ENCODE measurements at regions not wholly inside any gene's neighbourhood (a gene's known extent, or its start where the extent isn't known, plus 50 kb on each side); places are given as distances from the start of the nearest gene placed in this dataset.

DNA sequence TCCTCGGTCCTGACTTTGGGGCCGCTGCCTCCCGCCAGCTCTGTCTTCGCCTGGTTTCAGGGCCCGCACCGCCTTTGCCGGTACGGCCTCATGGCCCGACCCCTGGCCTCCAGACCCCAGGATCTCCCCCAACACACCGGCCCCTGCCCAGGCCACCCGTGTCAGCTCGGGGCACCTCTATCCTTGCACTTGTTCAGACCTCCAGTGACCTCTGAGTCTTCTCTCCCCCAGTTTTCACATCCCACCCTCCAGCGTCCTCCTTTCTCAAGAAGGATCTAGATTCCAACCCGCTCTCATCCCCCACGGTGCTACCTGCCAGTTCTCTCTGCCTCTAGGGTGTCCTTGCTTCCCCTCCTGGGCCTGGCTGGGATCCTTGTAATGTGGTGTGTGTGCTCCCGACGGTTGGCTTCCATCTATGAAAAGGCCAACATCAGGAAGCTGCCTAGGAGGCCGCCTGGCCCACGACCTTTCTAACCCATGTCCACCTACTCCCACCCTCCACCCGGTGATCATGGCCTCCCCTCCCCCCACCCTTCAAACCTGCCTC lies 61.1 kb downstream of the SPATA31C2 start:
- no peak for DNase-seq

- DNase-seq, result peak; percentile 16
Measured at GRCh38 chr9:88076286-88077070, 61.8 kb downstream of the SPATA31C2 start.

- DNase-seq, result no peak
Measured at GRCh38 chr9:88075966-88076285, 62.3 kb downstream of the SPATA31C2 start.

DNA sequence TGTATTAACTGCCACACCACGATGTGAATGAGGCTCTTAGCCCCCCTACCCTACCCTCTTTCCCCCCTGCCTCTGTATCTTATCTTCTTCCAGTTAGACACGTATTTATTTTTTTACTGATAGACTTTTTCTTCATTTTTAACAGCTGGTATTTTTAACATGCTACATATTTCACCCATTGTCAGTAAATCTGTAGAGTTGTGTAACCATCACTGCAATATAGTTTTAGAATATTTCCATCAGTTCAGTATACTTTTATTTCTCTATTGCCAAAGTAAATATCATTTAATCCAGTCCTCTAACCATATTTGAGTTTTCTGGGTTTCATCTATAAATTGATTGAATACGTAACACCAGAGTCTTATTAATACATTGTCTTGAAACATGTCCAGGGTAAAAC lies 62.8 kb downstream of the SPATA31C2 start:
- DNase-seq, result no peak

GRCh38 chr9:88074931-88075330 lies 63.3 kb downstream of the SPATA31C2 start:
- DNase-seq, result no peak

DNA sequence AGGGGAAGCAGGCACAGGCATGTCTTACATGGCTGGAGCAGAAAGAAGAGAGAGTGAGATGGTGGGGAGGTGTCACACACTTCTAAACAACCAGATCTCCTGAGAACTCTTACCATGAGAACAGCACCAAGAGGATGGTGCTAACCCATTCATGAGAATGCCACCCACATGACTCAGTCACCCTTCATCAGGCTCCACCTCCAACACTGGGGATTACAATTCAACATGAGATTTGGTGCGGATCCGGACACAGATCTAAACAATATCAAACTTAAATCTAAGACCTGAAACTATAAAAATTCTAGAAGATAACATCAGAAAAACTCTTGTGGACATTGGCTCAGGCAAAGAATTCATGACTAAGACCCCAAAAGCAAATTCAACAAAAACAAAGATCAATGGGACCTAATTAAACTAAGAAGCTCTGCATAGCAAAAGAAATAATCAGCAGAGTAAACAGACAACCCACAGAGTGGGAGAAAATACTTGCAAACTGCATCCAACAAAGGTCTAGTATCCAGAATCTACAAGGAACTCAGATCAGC lies 65.4 kb downstream of the SPATA31C2 start:
- no peak for DNase-seq

DNA sequence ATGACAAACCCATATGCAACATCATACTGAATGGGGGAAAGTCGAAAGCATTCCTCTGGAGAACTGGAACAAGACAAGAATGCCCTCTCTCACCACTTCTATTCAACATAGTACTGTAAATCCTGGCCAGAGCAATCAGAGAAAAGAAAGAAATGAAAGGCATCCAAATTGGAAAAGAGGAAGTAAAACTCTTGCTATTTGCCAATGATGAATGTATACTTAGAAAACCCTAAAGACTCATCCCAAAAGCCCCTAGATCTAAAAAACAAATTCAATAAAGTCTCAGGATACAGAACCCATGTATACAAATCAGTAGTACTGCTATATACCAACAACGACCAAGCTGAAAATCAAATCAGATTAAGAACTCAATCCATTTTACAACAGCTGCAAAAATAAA lies 66.9 kb downstream of the SPATA31C2 start:
- DNase-seq, result no peak

GRCh38 chr9:88065619-88066018 lies 72.7 kb downstream of the SPATA31C2 start:
- DNase-seq, result no peak

DNA sequence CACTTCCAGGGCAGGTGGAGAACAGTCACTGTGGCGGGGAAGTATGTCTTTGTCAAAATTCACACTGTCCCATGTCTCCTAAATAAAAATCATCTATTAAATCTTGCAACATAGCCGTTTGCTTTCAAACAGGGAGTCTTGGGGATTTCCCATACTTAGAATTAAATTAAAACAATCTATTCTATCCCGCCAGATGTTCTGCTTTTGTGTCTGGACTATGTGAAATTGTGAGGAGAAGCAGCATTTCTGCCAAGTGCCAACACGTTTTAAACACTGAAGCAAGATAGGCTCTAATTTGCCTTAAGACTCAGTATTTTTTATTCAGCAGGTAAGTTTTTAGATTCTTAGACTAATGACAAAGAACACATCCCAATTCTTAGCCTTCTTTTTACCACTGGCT lies 73.7 kb downstream of the SPATA31C2 start:
- no peak for DNase-seq

- no peak for DNase-seq
Measured at GRCh38 chr9:88060746-88061145, 77.5 kb downstream of the SPATA31C2 start.

GRCh38 chr9:88059469-88059868 lies 78.8 kb downstream of the SPATA31C2 start:
- DNase-seq, result no peak

DNA sequence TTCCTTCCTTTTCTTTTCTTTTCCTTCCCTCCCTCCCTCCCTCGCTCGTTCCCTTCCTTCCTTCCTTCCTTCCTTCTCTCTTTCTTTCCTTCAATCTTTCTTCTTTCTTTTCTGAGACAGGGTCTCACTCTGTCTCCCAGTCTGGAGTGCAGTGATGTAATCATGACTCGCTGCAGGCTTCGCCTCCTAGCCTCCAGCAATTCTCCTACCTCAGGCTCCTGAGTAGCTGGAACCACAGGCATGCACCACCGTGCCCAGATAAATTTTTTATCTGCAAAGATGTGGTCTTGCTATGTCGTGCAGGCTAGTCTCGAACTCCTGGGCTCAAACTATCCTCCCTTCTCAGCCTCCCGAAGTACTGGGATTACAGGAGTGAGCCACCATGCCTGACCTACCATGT lies 81.4 kb downstream of the SPATA31C2 start:
- no peak for DNase-seq

DNA sequence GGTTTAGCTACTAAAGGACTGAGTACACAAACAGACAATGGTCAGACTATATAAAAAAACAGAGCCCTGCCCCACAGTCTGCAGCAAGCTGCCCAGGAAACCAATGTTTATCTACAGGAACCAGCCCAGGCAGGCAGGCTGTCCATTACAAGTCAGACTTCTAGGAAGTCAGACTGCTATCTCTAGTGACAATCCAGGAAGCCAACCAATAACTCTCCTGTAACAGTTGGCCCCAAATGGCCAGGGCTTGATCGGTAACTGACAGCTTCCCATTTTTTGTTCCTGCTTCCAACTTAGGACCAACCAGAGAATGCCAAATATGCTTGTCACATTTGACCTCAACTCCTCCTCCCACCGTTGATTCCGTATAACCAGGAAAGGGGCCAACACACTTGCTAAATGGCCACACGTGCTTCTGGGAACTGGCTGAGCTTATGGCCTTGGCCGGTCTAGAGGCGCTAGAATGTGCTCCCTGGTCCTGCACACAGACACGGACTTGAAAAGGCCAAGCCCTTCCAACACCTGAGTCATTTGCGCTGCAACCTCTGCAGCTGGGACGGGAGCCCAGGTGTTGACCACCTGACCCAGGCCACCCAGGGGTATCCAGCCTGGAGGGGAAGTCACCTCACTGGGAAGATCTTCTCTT lies 79.6 kb upstream of the CDK20 start:
- no peak for DNase-seq

DNA sequence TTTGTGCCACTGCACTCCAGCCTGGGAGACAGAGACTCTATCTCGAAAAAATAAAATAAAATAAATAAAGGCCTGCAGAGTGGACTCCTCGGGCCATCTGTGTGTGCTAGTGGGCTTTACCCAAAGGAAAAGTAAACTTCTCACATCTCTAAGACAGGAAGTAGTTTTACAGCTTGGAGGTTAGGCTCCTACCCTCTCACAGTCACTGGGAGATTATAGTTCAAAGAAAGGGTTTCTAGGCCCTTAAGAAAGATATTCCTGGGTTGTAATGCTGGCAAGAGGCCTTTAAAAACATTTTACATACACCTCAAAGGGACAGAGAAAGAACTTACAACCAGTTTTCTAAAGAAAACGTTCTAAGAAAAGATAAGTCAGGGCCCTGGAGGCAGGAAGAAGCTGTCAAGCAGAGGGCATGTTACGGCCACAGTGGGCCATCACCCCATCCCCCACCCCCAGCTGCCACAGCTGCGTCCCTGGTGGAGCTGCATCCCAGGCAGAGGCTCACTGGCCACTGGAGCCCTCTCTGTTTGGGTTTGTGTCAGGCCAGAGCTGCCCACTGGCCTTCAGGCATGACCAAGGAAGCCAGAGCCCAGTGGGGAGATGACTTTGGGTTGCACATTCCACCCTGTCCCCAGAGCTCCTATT lies 78.1 kb upstream of the CDK20 start:
- no peak for DNase-seq

DNA sequence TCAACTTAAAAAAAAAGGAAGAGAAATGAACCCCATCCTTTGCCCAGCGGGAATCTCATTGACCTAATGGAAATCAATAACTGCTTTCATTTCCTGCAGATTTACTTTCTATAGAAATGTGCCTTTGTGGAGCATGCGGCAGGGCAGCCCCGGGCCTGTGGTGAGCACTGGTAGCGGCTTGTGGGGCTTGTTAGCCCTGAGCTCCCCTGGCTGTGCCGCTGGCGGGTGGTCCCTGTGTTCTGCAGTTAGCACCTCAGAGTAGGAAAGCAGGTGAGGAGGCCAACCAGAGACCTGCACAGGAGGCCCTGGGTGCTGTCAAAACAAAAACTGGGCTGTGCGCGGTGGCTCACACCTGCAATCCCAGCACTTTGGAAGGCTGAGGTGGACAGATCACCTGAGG lies 76.8 kb upstream of the CDK20 start:
- DNase-seq, result no peak

- DNase-seq, result no peak
Measured at GRCh38 chr9:88049677-88050307, 75.5 kb upstream of the CDK20 start.

- DNase-seq, result no peak
Measured at GRCh38 chr9:88046542-88046941, 72.2 kb upstream of the CDK20 start.

- no peak for DNase-seq
Measured at GRCh38 chr9:88045686-88046085, 71.4 kb upstream of the CDK20 start.

DNA sequence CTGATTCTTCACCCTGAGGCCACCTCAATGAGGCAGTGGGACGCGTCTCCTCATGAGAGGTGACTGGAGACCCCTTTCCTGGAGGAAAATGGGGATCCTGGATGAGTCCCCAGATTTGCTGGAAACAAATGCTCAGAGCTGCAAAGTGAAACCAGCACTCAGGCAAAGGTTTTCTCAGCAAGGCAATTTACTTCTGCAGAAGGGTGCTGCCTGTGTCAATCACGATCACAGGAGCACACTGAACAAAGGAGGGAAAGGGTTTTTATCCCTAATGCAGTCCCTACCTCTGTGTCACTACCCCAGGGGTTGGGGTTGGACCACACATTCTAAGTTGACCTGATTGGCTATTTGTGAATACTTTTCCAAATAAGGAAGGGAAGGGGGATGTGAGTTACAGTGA lies 69.9 kb upstream of the CDK20 start:
- DNase-seq, result no peak

GRCh38 chr9:88043647-88044046 lies 69.3 kb upstream of the CDK20 start:
- DNase-seq, result no peak

- no peak for DNase-seq
Measured at GRCh38 chr9:88041447-88041846, 67.1 kb upstream of the CDK20 start.

DNA sequence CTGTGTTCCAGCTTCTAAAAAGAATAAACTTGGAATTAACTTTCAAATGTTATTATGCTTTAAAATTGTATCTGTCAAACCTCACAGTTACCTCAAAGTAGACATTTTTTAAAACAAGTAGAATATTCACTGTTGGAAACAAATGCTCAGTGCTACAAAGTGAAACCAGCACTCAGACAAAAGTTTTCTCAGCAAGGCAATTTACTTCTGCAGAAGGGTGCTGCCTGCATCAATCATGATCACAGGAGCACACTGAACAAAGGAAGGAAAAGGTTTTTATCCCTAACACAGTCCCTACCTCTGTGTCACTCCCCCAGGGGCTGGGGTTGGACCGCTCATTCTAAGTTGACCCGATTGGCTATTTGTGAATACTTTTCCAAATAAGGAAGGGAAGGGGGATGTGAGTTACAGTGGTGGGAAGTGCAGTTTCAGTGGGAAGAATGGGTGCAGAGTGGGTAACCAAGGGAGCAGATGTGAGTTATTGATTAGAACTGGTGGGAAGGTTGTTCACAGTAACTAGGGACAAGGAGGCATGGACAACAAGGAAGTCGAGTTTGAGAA lies 63.0 kb upstream of the CDK20 start:
- no peak for DNase-seq

DNA sequence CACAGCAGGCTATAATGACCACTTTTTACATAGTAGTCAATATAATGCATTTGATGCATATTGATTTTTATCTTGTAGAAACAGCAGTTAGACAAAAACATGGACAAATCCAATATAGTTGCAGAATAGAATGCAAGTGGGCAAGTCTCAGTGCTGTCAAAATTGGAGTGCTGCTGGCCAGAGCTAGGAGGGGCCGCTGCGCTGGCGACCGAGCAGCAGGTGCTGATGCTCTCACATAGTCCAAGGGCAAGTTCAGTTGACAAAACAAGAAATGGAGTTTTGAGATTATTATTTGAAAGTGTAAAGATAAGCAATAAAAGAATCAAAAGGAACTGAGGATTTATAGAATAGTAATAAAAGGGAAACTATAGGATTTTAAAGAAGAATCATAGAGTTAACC lies 60.6 kb upstream of the CDK20 start:
- DNase-seq, result no peak
